Choroid plexus epithelial cell (primary cell): ENCODE measurements at regions not wholly inside any gene's neighbourhood (a gene's known extent, or its start where the extent isn't known, plus 50 kb on each side); places are given as distances from the start of the nearest gene placed in this dataset.

Source experiments
- DNase-seq: peaks from one replicate; pipeline ENCODE4 v3.0.0-alpha.2; 2010; ENCODE audit warnings: low read depth
- H3K4me3 ChIP-seq: 2 replicates; pipeline ENCODE4 v1.5.1; 2011; ENCODE audit warnings: low read depth, mild to moderate bottlenecking, control low read depth, low read length, moderate library complexity
- TF ChIP-seq, protein P1 (sequence below): conservative IDR thresholded peaks from 2 replicates; pipeline ENCODE4 v1.5.1; 2011; ENCODE audit warnings: low read depth, mild to moderate bottlenecking, control low read depth, inconsistent platforms, low read length, moderate library complexity

DNA sequence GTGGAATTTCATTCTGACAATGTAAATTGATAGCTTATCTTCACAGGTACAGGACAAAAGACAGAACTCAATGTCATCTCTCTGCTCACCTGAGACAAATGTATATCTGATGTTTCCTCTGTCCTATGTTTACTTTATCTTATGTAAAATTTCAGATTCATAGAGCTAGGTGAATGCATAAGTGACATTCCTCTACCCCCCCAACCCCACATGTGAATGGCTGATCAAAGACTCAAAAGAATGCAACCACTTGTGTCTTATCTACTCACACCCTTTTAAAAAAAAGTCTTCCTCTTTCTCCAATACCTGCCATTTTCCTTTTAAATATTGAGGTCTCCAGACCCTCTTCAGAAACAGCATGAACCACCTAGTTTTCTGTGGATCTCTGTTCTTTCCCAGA, 736.6 kb upstream of the SEL1L start:
- no peak overlapping the region for H3K4me3 ChIP-seq
- no peak for DNase-seq
- TF ChIP-seq, protein P1, sequence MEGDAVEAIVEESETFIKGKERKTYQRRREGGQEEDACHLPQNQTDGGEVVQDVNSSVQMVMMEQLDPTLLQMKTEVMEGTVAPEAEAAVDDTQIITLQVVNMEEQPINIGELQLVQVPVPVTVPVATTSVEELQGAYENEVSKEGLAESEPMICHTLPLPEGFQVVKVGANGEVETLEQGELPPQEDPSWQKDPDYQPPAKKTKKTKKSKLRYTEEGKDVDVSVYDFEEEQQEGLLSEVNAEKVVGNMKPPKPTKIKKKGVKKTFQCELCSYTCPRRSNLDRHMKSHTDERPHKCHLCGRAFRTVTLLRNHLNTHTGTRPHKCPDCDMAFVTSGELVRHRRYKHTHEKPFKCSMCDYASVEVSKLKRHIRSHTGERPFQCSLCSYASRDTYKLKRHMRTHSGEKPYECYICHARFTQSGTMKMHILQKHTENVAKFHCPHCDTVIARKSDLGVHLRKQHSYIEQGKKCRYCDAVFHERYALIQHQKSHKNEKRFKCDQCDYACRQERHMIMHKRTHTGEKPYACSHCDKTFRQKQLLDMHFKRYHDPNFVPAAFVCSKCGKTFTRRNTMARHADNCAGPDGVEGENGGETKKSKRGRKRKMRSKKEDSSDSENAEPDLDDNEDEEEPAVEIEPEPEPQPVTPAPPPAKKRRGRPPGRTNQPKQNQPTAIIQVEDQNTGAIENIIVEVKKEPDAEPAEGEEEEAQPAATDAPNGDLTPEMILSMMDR: no peak

- TF ChIP-seq, protein P1: no peak
- no peak for DNase-seq
- no peak overlapping the region for H3K4me3 ChIP-seq
Measured at GRCh38 chr14:82298811-82299210, 765.2 kb upstream of the SEL1L start.

DNA sequence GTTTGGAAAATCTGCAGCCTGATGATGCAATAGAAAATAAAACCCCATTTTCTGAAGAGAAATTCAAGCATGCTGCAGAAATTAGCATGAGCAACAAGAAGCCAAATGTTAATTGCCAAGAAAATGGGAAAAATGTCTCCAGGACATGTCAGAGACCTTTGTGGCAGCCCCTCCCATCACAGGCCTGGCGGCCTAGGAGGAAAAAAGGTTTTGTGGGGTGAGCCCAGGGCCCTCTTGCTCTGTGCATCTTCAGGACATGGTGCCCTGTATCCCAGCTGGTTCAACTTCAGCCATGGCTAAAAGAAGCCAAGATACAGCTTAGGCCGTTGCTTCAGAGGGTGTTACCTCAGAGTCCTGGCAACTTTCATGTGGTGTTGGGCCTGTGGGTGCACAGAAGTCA, 775.5 kb upstream of the SEL1L start:
- no peak for DNase-seq
- TF ChIP-seq, protein P1: no peak
- H3K4me3 ChIP-seq: no peak overlapping the region

- DNase-seq: peak; percentile 1
- TF ChIP-seq, protein P1: no peak
- no peak overlapping the region for H3K4me3 ChIP-seq
Measured at GRCh38 chr14:82313889-82314288, 780.2 kb upstream of the SEL1L start.

- H3K4me3 ChIP-seq: no peak overlapping the region
- TF ChIP-seq, protein P1: no peak
- DNase-seq: no peak
Measured at GRCh38 chr14:82328442-82328841, 794.8 kb upstream of the SEL1L start.

- no peak for DNase-seq
- TF ChIP-seq, protein P1: no peak
- H3K4me3 ChIP-seq: no peak overlapping the region
Measured at GRCh38 chr14:82341261-82341810, 807.7 kb upstream of the SEL1L start.

- no peak for DNase-seq
- TF ChIP-seq, protein P1: no peak
- H3K4me3 ChIP-seq: no peak overlapping the region
Measured at GRCh38 chr14:82342596-82342995, 808.9 kb upstream of the SEL1L start.
